Nephron progenitor cell (in vitro differentiated cells): ENCODE measurements at regions not wholly inside any gene's neighbourhood (a gene's known extent, or its start where the extent isn't known, plus 50 kb on each side); places are given as distances from the start of the nearest gene placed in this dataset.

Experiments
- DNase-seq: peaks from one replicate; pipeline ENCODE4 v3.0.0; 2021
- H3K27ac Mint-ChIP-seq: 2 replicates; pipeline ENCODE4 v1.8.0; 2021; ENCODE audit warnings: mild to moderate bottlenecking, moderate library complexity, mixed read lengths
- H3K27me3 Mint-ChIP-seq: 2 replicates; pipeline ENCODE4 v1.8.0; 2021; ENCODE audit warnings: mild to moderate bottlenecking, low read depth, mixed read lengths; ENCODE audit not compliant: poor library complexity
- H3K36me3 Mint-ChIP-seq: 2 replicates; pipeline ENCODE4 v1.8.0; 2021; ENCODE audit warnings: low read depth, mixed read lengths
- H3K4me1 Mint-ChIP-seq: 2 replicates; pipeline ENCODE4 v1.8.0; 2021; ENCODE audit warnings: mixed read lengths
- H3K4me3 Mint-ChIP-seq: 2 replicates; pipeline ENCODE4 v1.8.0; 2021; ENCODE audit warnings: mild to moderate bottlenecking, moderate library complexity, mixed read lengths
- H3K9me3 Mint-ChIP-seq: 2 replicates; pipeline ENCODE4 v1.8.0; 2021; ENCODE audit warnings: mild to moderate bottlenecking, moderate library complexity, mixed read lengths
- TF ChIP-seq, protein P1 (sequence below): fragments of 200-600 bp; sonication (generic); IDR thresholded peaks from 2 replicates; pipeline ENCODE4 v1.5.0; 2021; ENCODE audit warnings: antibody characterized with exemption

GRCh38 chr18:40789286-40789685 is 1165.7 kb upstream of the PIK3C3 start:
- Mint-ChIP-seq H3K27ac (no peak overlapping the region), H3K4me3 (no peak overlapping the region), H3K36me3 (no peaks in the 10 kb centered on the region), H3K27me3 (no peaks in the 10 kb centered on the region), H3K4me1 (no peaks in the 10 kb centered on the region), H3K9me3 (peaks cover 14% of the 10 kb centered on the region)
- TF ChIP-seq, protein P1, sequence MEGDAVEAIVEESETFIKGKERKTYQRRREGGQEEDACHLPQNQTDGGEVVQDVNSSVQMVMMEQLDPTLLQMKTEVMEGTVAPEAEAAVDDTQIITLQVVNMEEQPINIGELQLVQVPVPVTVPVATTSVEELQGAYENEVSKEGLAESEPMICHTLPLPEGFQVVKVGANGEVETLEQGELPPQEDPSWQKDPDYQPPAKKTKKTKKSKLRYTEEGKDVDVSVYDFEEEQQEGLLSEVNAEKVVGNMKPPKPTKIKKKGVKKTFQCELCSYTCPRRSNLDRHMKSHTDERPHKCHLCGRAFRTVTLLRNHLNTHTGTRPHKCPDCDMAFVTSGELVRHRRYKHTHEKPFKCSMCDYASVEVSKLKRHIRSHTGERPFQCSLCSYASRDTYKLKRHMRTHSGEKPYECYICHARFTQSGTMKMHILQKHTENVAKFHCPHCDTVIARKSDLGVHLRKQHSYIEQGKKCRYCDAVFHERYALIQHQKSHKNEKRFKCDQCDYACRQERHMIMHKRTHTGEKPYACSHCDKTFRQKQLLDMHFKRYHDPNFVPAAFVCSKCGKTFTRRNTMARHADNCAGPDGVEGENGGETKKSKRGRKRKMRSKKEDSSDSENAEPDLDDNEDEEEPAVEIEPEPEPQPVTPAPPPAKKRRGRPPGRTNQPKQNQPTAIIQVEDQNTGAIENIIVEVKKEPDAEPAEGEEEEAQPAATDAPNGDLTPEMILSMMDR = no peak
- no peak for DNase-seq

DNA sequence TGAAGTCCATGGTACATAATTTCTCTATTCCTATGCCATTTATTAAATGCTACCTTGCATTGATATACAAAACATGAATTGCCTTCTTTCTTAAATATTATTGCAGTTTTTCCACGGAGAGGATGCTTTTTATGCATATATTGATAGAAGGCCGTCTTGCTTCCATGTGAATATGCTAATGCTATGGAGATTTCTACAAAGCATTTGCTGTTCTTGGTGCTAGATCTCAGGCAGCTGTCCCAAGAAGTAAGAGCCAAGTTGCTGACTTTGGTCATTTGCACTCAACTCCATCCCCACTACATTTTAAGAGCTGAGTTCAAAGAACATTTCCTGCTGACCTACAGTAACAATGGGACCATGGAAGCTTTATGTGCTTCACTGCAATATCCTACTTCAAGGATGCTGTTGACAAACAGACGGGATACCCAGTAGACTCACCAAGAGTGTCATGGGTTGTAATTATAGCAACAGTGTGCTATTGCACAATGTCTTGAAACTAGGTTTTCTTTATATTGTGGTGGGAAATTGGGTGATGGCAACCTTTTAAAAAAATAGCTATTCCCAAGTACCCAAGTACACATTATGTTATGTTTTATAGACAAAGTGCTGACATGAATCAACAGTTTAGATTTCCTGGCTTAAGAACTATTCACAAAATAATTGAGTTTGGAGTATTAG is 1172.4 kb upstream of the PIK3C3 start:
- DNase-seq = no peak
- no peaks in the 10 kb centered on the region for H3K9me3 Mint-ChIP-seq
- H3K27ac Mint-ChIP-seq = no peak overlapping the region
- no peaks in the 10 kb centered on the region for H3K36me3 Mint-ChIP-seq
- no peak overlapping the region for H3K4me3 Mint-ChIP-seq
- TF ChIP-seq, protein P1 = no peak
- H3K27me3 Mint-ChIP-seq = no peaks in the 10 kb centered on the region
- H3K4me1 Mint-ChIP-seq = no peaks in the 10 kb centered on the region

DNA sequence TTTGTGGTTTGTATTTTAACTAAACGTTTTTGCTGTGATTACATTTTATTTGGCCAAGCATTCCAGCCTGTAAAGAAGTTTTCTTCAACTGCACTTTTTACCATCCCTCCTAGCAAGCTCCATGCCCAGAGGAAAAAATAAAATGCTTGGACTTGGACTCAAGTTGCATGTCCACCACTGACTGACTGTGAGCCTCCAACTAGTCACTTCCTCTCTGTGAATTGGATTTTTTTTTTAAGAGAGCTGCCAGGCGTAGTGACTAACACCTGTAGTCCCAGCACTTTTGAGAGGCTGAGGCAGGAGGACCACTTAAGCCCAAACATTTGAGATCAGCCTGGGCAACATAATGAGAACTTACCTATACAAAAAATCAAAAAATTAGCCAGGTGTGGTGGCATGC is 1185.2 kb upstream of the PIK3C3 start:
- H3K4me3 Mint-ChIP-seq = no peak overlapping the region
- TF ChIP-seq, protein P1 = no peak
- no peak for DNase-seq
- no peak overlapping the region for H3K27ac Mint-ChIP-seq
- no peaks in the 10 kb centered on the region for H3K36me3 Mint-ChIP-seq
- H3K27me3 Mint-ChIP-seq = peaks cover 4% of the 10 kb centered on the region
- no peaks in the 10 kb centered on the region for H3K9me3 Mint-ChIP-seq
- H3K4me1 Mint-ChIP-seq = peaks cover 6% of the 10 kb centered on the region

GRCh38 chr18:40760251-40760650 is 1194.8 kb upstream of the PIK3C3 start:
- H3K9me3 Mint-ChIP-seq = no peaks in the 10 kb centered on the region
- H3K27me3 Mint-ChIP-seq = peaks cover 5% of the 10 kb centered on the region
- DNase-seq = no peak
- no peak overlapping the region for H3K4me3 Mint-ChIP-seq
- H3K27ac Mint-ChIP-seq = no peak overlapping the region
- H3K36me3 Mint-ChIP-seq = no peaks in the 10 kb centered on the region
- no peaks in the 10 kb centered on the region for H3K4me1 Mint-ChIP-seq
- TF ChIP-seq, protein P1 = no peak

DNA sequence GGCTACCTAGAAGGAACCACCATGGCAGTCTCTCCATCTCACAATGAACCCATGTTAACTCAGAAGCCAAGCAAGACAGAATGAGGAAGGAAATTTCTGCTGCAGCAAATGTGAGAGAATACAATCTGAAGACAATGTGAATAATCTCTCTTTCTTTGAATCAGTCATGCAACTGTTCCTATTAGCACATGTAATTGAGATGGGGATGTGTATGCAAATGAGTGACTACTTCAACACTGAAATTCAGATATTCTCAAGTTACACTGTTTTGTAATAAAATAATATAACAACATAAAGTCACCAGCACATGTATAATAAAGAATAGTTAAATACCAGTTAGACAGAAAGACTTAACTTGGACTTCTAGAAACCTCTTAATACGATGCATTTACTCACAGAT is 1200.6 kb upstream of the PIK3C3 start:
- Mint-ChIP-seq H3K9me3 (no peaks in the 10 kb centered on the region), H3K4me3 (no peak overlapping the region), H3K27me3 (no peaks in the 10 kb centered on the region), H3K36me3 (no peaks in the 10 kb centered on the region), H3K4me1 (no peaks in the 10 kb centered on the region), H3K27ac (no peak overlapping the region)
- DNase-seq = no peak
- TF ChIP-seq, protein P1 = no peak

- TF ChIP-seq, protein P1 = no peak
- Mint-ChIP-seq H3K9me3 (no peaks in the 10 kb centered on the region), H3K27me3 (peaks cover 4% of the 10 kb centered on the region), H3K27ac (no peak overlapping the region), H3K36me3 (no peaks in the 10 kb centered on the region), H3K4me3 (no peak overlapping the region), H3K4me1 (no peaks in the 10 kb centered on the region)
- DNase-seq = no peak
Measured at GRCh38 chr18:40752316-40752715, 1202.7 kb upstream of the PIK3C3 start.
